ENCODE measurements at regions not wholly inside any gene's neighbourhood (a gene's known extent, or its start where the extent isn't known, plus 50 kb on each side); places are given as distances from the start of the nearest gene placed in this dataset.
"Not testable (repeated sequence)": the region's sequence is repeated elsewhere in the genome, so short reads cannot be mapped to it uniquely, and the experiment has no call there.

GRCh38 chr9:129549139-129549538 is 71.8 kb downstream of the C9orf50 start:
- no peaks in the 10 kb centered on the region for H3K9me3 ChIP-seq (ENCODE audit: low read depth, low read length)
- no peak overlapping the region for H3K4me3 ChIP-seq
- no peak overlapping the region for H3K27ac ChIP-seq
- TF ChIP-seq FOXP2 (optimal IDR thresholded peaks at IDR 0.05; ENCODE audit: control extremely low read depth, extremely low read length, insufficient read depth) = no peak
- no peak for TF ChIP-seq EZH2 (IDR thresholded peaks at IDR 0.05)
- no peak for TF ChIP-seq POLR2AphosphoS5 (IDR thresholded peaks at IDR 0.05; ENCODE audit: borderline replicate concordance, low read depth, low read length)
- no peaks in the 10 kb centered on the region for H3K36me3 ChIP-seq (ENCODE audit: insufficient read depth, low read length)
- no peak for DNase-seq (ENCODE audit: low read depth, low spot score)
- H3K9ac ChIP-seq (ENCODE audit: insufficient read length) = no peak overlapping the region

DNA sequence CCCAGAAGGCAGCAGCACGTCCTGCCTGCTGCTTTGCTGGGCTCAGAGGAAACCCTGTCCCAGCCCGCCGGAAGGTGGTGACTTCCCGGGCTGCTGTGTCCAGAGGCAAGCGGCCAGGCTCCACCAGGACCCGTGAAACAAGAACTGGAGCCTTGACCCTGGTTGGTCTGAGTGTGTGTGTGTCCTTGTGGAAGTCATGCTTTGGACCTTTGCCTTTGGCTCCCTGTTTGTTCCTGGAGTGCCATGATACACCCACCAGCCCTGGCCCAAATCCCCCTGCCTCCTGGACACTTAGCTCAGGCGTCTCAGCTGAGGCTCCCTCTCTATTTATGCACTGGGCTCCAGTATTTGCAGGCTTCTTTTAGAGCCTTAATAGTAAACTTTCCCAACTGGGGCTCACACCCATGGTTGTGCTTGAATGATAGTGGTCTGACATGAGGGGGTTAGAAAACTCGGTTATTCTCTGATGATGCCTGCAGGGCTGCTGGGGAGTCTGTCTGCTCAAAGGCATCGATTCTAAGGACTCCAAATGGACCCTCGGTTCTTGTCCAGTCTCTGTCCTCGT is 72.2 kb downstream of the C9orf50 start:
- no peak overlapping the region for H3K27ac ChIP-seq
- no peaks in the 10 kb centered on the region for H3K9me3 ChIP-seq (ENCODE audit: low read depth, low read length)
- DNase-seq (ENCODE audit: low read depth, low spot score) = no peak
- no peaks in the 10 kb centered on the region for H3K36me3 ChIP-seq (ENCODE audit: insufficient read depth, low read length)
- no peak overlapping the region for H3K9ac ChIP-seq (ENCODE audit: insufficient read length)
- H3K4me3 ChIP-seq = no peak overlapping the region
- TF ChIP-seq EZH2 (IDR thresholded peaks at IDR 0.05) = no peak
- no peak for TF ChIP-seq POLR2AphosphoS5 (IDR thresholded peaks at IDR 0.05; ENCODE audit: borderline replicate concordance, low read depth, low read length)
- TF ChIP-seq FOXP2 (optimal IDR thresholded peaks at IDR 0.05; ENCODE audit: control extremely low read depth, extremely low read length, insufficient read depth) = no peak

GRCh38 chr9:129547869-129548570 is 72.9 kb downstream of the C9orf50 start:
- Histone ChIP-seq H3K36me3 (ENCODE audit: insufficient read depth, low read length) (no peaks in the 10 kb centered on the region), H3K9me3 (ENCODE audit: low read depth, low read length) (no peaks in the 10 kb centered on the region), H3K4me3 (no peak overlapping the region), H3K27ac (no peak overlapping the region), H3K9ac (ENCODE audit: insufficient read length) (no peak overlapping the region)
- TF ChIP-seq EZH2 (IDR thresholded peaks at IDR 0.05) = no peak
- no peak for TF ChIP-seq FOXP2 (optimal IDR thresholded peaks at IDR 0.05; ENCODE audit: control extremely low read depth, extremely low read length, insufficient read depth)
- TF ChIP-seq POLR2AphosphoS5 (IDR thresholded peaks at IDR 0.05; ENCODE audit: borderline replicate concordance, low read depth, low read length) = no peak
- DNase-seq (ENCODE audit: low read depth, low spot score) = no peak

- Histone ChIP-seq H3K9ac (ENCODE audit: insufficient read length) (no peak overlapping the region), H3K36me3 (ENCODE audit: insufficient read depth, low read length) (no peaks in the 10 kb centered on the region), H3K4me3 (no peak overlapping the region), H3K9me3 (ENCODE audit: low read depth, low read length) (no peaks in the 10 kb centered on the region), H3K27ac (no peak overlapping the region)
- no peak for DNase-seq (ENCODE audit: low read depth, low spot score)
- TF ChIP-seq EZH2 (IDR thresholded peaks at IDR 0.05) (no peak), FOXP2 (optimal IDR thresholded peaks at IDR 0.05; ENCODE audit: control extremely low read depth, extremely low read length, insufficient read depth) (no peak), POLR2AphosphoS5 (IDR thresholded peaks at IDR 0.05; ENCODE audit: borderline replicate concordance, low read depth, low read length) (no peak)
Observed at GRCh38 chr9:129547063-129547462, 73.8 kb downstream of the C9orf50 start.

GRCh38 chr9:129545876-129546275 is 75.0 kb downstream of the C9orf50 start:
- not testable (repeated sequence) for H3K9me3 ChIP-seq (ENCODE audit: low read depth, low read length); DNase-seq (ENCODE audit: low read depth, low spot score); H3K36me3 ChIP-seq (ENCODE audit: insufficient read depth, low read length); H3K27ac ChIP-seq; H3K4me3 ChIP-seq; H3K9ac ChIP-seq (ENCODE audit: insufficient read length)

GRCh38 chr9:129544761-129545160 is 76.1 kb downstream of the C9orf50 start:
- Histone ChIP-seq H3K27ac (no peak overlapping the region), H3K9me3 (ENCODE audit: low read depth, low read length) (no peaks in the 10 kb centered on the region), H3K4me3 (no peak overlapping the region), H3K36me3 (ENCODE audit: insufficient read depth, low read length) (no peaks in the 10 kb centered on the region), H3K9ac (ENCODE audit: insufficient read length) (no peak overlapping the region)
- TF ChIP-seq FOXP2 (optimal IDR thresholded peaks at IDR 0.05; ENCODE audit: control extremely low read depth, extremely low read length, insufficient read depth) (no peak), POLR2AphosphoS5 (IDR thresholded peaks at IDR 0.05; ENCODE audit: borderline replicate concordance, low read depth, low read length) (no peak), EZH2 (IDR thresholded peaks at IDR 0.05) (no peak)
- no peak for DNase-seq (ENCODE audit: low read depth, low spot score)

DNA sequence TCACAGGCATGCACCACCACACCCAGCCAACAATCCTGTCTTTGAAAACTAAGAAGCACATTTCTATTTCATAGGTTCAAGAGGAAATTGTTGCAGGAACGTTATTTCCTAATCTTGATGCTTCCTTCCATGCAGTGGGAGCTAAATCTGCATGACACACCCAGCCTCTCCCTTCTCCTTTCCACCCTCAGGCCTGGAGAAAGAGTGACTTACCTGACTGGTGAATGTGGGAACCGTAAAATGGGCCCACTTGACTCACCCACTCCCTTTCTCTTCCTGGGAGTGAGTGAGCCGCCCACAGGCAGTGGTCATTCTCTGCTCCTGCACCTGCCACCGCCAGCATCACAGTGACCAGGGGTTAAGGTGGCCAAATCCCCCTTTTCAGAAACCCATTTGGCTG is 78.2 kb downstream of the C9orf50 start:
- DNase-seq (ENCODE audit: low read depth, low spot score) = no peak
- Histone ChIP-seq H3K9me3 (ENCODE audit: low read depth, low read length) (no peaks in the 10 kb centered on the region), H3K4me3 (no peak overlapping the region), H3K36me3 (ENCODE audit: insufficient read depth, low read length) (no peaks in the 10 kb centered on the region), H3K27ac (no peak overlapping the region), H3K9ac (ENCODE audit: insufficient read length) (no peak overlapping the region)
- TF ChIP-seq FOXP2 (optimal IDR thresholded peaks at IDR 0.05; ENCODE audit: control extremely low read depth, extremely low read length, insufficient read depth) (no peak), EZH2 (IDR thresholded peaks at IDR 0.05) (no peak), POLR2AphosphoS5 (IDR thresholded peaks at IDR 0.05; ENCODE audit: borderline replicate concordance, low read depth, low read length) (no peak)

DNA sequence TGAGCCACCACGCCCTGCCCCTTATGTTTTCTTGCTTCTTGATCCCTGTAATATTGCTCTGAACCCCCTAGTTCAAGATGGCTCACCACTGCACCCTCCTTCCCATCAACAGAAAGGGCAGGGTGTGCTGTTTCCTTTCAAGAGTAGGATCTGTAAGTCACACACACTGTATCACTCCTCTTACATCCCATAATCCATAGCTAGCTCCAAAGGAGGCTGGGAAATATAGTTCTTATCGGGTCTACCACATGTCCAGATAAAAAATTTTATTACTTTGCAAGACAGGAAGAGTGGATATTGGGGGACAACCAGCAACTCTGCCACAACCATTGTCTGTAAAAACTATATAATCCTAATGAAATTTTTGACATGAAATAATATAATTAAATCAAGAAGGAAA is 79.6 kb downstream of the C9orf50 start:
- Histone ChIP-seq H3K27ac (no peak overlapping the region), H3K36me3 (ENCODE audit: insufficient read depth, low read length) (no peaks in the 10 kb centered on the region), H3K4me3 (no peak overlapping the region), H3K9me3 (ENCODE audit: low read depth, low read length) (no peaks in the 10 kb centered on the region), H3K9ac (ENCODE audit: insufficient read length) (no peak overlapping the region)
- TF ChIP-seq POLR2AphosphoS5 (IDR thresholded peaks at IDR 0.05; ENCODE audit: borderline replicate concordance, low read depth, low read length) = no peak
- TF ChIP-seq FOXP2 (optimal IDR thresholded peaks at IDR 0.05; ENCODE audit: control extremely low read depth, extremely low read length, insufficient read depth) = no peak
- TF ChIP-seq EZH2 (IDR thresholded peaks at IDR 0.05) = no peak
- DNase-seq (ENCODE audit: low read depth, low spot score) = no peak

GRCh38 chr9:129539446-129539845 is 81.5 kb downstream of the C9orf50 start:
- TF ChIP-seq FOXP2 (optimal IDR thresholded peaks at IDR 0.05; ENCODE audit: control extremely low read depth, extremely low read length, insufficient read depth) (no peak), POLR2AphosphoS5 (IDR thresholded peaks at IDR 0.05; ENCODE audit: borderline replicate concordance, low read depth, low read length) (no peak), EZH2 (IDR thresholded peaks at IDR 0.05) (no peak)
- DNase-seq (ENCODE audit: low read depth, low spot score) = no peak
- H3K9ac ChIP-seq (ENCODE audit: insufficient read length) = no peak overlapping the region
- no peaks in the 10 kb centered on the region for H3K9me3 ChIP-seq (ENCODE audit: low read depth, low read length)
- no peak overlapping the region for H3K27ac ChIP-seq
- H3K36me3 ChIP-seq (ENCODE audit: insufficient read depth, low read length) = no peaks in the 10 kb centered on the region
- H3K4me3 ChIP-seq = no peak overlapping the region

DNA sequence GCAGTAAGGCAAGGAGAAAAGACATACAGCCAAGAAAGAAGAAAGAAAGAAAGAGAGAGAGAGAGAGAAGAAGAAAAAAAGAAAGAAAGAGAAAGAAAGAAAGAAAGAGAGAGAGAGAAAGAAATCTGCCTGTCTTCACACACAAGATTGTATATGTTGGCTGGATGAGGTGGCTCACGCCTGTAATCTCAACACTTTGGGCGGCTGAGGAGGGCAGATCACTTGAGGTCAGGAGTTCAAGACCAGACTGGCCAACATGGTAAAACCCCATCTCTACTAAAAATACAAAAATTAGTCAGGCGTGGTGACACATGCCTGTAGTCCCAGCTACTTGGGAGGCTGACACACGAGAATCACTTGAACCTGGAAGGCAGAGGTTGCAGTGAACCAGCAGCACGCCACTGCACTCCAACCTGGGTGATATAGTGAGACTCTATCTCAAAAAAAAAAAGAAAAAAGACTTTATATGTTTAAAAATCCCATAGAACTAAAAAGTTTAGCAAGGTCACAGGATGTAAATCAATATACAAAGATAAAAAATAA is 89.0 kb downstream of the C9orf50 start:
- not testable (repeated sequence) for H3K4me3 ChIP-seq; H3K27ac ChIP-seq; H3K9me3 ChIP-seq (ENCODE audit: low read depth, low read length); H3K36me3 ChIP-seq (ENCODE audit: insufficient read depth, low read length); DNase-seq (ENCODE audit: low read depth, low spot score); H3K9ac ChIP-seq (ENCODE audit: insufficient read length)

GRCh38 chr9:129527955-129528354 is 92.9 kb downstream of the C9orf50 start:
- not testable (repeated sequence) for H3K9ac ChIP-seq (ENCODE audit: insufficient read length); H3K4me3 ChIP-seq; H3K9me3 ChIP-seq (ENCODE audit: low read depth, low read length); H3K36me3 ChIP-seq (ENCODE audit: insufficient read depth, low read length); H3K27ac ChIP-seq; DNase-seq (ENCODE audit: low read depth, low spot score)
